CD4-positive, alpha-beta T cell treated with Interleukin-17A for 1 hour (primary cell): ENCODE measurements at regions not wholly inside any gene's neighbourhood (a gene's known extent, or its start where the extent isn't known, plus 50 kb on each side); places are given as distances from the start of the nearest gene placed in this dataset.
"Not testable (repeated sequence)": the region's sequence is repeated elsewhere in the genome, so short reads cannot be mapped to it uniquely, and the experiment has no call there.

Source experiments
- DNase-seq: peaks from one replicate; pipeline ENCODE4 v3.0.0-alpha.2; 2020

DNA sequence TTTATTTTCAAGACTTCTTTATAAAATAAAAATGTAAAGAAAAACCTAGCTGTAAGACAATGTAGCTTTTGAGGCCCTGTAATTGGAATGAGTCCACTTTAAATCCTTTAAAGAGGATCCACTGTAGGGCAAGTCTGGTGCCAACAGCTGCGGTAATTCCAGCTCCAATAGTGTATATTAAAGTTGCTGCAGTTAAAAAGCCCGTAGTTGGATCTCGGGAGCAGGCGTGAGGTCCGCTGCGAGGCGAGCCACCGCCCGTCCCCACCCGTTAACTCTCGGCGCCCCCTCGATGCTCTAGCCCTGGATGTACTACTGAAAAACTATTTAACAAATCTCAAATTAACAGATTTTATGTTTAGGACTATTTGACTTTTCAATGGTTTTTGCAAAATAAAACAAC, 414.7 kb upstream of the SEMA3C start:
- no peak for DNase-seq

DNA sequence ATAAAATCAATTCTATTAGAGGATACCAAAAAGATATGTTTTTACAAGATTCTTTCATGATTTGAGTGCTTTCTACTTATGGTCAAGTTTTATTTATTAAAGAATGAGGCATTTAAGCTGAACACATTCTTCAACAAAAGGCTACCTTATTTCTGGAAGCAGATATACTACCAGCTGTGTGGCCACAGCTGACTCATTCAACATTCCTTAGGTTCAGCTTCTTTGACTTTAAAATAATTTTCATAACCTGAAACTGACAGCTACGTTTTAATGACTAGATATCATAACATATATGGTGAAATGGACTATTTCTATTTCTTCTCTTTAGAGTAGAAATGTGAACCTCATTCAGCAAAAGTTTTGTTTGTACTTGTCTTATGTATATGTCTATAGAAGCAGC, 414.2 kb upstream of the SEMA3C start:
- no peak for DNase-seq

DNA sequence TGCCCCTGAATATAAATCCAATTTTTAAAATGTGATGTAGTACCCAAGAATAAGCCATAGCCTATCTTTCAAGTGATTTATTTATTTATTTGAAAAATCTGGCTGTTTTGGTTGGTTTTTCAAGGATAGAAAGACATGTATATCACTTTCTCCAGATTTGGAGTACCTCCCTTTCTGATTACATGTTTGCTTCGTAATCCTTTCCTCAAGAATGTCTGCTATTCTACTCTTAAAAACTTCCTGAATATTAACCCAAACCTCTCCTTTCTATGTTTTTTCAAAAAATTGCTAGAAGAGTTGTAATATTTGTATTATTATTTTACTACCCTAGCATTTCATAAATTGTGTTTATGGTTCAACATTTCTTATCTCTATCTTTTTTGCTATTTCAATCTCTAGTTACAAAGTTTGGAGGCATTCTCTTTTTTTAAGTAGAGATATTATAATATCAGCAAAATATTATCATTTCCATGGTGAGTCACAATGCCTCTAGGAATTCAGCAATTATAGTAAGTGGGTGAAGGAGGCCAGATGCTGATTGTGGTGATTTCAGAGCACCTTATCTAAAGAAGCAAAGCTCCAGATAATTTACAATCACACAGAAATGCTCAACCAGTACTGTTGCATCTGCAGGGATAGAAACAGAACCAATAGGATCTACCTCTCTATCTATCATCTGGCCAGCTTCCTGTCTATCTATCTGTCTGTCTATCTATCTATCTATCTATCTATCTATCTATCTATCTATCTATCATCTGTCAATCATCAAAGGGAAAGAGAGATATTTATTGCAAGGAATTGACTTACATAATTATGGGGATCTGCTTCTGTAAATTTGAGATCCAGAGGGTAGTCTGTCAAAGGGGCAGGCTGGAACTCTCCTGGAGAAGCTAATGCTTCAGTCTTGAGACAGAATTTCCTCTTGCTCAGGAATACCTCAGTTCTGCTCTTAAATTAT, 412.5 kb upstream of the SEMA3C start:
- no peak for DNase-seq

DNA sequence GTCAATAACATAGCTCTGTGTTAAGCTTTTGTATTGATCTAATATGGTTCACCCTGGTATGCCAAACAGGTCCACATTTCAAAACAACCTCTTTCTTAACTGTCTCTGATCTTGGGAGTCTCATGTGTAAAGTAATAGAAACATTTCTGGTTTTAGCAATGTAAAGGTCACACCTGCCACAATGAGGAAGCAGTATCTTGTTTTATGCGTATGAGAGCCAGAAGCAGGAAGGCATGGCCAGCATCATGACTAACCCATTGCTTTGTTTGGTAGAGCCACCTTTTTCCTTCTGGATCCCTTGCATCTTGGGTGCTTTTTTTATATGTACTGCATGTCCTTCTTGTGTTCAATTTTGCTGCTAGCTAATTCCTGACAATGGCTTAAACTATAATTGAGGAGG, 411.3 kb upstream of the SEMA3C start:
- DNase-seq: no peak

DNA sequence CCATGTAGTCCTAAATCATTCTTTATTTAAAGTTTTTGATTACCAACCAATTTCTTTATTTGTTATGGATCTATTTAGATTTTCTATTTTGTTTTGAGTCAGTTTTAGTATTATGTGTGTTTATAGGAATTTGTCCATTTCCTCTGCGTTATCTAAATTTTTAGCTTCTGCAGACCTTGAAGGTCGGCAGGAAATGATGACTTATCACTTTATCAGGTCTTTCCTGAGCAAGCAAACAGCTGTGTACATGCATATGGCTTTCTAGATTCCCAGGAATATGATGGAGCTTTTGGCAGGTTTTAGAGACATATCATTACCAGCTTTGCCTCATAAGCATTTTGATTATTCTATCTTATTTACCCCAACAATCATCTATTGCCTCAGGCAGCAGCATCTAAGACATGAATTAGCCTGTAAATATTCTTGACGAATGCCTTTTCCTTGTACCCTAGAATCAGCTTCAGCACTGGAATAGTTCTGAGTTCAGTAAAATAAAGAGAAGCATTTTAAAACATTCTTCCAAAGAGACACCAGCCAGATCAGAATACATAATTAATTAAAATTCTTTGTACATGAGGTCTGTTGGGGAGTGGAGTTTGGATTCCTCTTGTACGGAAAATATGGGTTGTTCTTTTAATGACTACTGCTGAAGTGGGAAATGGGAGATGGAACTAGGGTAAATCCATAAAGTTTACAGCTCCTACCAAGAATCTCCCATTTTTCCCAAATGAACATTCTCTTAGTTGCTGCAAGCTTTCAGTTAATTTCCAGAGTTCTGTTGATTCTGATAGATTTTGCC, 408.8 kb upstream of the SEMA3C start:
- no peak for DNase-seq

DNA sequence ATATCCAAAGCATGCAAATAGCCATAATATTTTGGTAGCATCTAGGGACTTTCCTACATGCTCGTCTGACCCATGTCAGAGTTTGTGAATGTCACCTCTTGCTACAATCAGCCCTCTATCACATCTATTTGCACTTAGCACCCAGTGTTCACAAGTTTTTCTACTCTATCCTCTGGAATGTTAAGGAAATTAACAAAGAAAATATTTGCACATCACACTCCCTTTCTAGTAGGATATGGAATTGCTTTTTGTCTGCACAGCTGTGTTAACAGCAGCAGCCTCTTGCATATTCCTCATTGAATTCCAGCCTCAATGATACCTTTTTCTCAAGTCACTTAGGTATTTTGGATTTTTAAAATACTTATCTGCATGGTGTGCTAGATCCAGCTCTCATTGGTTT, 403.1 kb upstream of the SEMA3C start:
- no peak for DNase-seq

DNA sequence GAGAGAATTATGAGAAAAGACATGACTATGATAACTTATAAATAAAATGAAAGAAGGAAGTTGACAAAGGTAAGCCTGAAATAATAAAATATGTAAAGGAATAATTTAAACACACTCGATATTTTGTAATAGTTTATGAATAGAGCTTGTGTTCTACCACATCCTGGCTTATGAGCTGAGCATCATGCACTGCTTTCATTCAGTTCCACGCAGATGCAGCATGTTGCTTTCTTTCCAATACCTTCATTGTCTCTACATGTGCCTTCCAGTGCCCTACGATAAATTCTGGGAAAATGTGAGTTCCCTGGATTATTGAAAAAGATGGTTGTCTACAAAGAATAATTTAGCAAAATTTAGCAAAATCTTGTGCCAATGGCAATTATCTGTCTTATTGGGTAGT, 398.9 kb upstream of the SEMA3C start:
- no peak for DNase-seq

DNA sequence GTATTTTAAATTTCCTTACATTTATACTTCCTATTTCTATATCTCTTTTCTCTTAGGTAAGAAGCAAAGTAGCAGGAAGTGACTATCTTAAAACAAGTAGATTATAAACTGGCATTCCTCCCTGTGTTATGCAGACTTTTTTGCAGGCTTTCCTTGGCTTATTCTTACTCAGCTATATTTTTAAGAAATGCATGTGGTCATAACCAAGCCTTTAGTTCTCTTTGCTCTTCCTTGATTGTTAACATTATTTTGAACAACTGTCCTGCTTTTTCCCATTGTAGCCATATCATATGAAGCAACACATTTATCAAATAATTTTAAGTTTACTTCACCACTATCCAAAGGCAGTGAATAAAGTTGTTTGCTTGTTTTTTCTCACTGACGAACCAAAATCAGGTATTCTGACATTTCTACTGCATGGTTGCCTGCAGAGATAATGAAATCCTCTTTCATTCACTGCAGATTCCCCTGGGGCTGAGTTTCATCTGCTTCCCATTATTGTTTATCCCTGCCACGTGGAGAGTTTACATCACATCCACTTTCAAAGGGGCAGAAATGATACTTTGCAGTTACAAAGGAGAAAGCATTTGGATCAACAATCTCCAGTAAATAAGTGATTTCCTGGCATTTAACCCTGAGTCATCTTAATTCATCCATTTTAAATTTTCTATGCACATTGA, 389.9 kb upstream of the SEMA3C start:
- no peak for DNase-seq

DNA sequence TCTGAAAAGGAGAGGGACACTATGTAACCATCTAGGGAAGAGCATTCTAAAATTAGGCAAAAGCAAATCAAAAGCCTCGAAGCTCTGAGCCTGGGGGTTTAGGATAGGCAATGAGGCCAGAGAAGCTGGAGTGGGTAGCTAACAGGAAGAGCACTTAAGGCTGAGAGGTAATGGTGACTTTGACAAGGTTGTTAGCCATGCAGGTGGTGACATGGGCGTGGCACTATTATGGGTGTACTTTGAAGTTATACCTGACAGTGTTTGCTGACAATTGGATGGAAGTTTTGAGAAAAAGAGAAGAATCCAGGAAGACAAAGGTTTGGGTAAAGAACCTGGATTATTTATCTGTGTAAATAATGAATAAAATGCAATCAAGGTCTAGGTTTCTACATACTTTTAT, 383.0 kb upstream of the SEMA3C start:
- DNase-seq: no peak

DNA sequence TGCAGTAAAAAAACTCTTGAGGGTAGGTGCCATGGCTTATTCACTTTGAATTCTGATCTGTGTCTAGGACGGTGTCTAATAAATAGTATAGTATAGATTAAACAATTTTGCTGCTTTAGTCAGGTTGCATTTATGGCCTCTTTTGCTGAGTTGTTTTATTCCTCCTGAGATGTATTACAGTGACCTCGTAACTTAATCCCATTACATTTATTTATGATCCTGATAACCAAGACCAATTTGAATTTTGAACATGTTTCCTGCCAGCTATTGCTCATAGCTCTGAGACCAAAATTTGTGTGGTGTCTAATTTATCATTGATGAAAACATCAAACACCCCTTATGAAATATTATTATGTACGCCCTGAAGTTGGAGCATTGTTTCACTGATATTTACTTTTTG, 381.9 kb upstream of the SEMA3C start:
- DNase-seq: no peak

DNA sequence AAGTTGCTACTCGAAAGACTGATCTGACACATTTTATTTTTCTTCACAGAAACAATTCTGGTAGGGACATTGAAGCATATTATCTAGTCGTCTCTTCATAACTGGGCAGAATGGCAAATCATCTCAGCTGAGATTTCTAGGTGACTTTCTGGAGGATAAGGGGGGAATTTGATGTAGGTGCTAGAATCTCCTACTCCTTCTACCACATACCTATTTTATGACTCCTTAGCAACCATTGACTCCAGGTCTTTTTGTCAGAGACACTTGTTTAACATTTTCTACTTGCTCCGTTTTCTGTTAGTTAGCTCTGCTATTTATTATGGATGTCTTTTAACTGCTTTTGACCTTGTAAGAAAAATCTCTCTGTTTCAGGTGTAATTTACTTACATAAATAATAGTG, 380.9 kb upstream of the SEMA3C start:
- no peak for DNase-seq

DNA sequence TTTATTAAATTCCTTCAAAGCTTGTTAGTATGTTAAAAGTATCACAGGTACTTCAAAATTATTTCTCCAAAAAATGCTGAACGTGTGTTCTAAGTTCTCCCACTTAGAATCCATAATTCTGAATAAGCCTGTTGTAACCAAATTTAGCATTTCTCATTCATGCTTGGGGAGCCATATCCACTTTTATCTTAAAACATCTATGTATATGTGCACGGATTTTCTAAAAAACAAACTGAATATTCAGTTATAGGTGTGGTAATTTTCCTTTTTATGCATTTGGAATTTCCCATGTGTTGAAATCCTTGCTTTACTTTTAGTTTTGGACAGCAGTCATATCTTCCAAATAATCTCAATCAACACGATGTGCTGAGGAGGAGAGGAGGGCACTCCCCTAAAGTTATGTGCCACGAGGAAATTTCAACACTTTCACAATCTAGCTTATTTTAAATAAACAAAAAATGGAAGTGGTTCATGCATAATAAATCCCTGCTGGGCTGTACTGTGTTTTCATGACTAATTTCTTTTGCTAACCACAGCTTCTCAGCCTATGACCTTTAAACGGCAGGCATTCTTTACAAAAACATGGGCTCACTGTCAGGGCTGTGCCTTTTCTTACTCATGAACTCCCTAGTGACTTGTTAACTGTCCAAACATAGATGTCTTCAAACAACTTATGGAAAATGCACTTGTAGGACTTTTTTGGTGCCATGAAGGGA, 380.3 kb upstream of the SEMA3C start:
- no peak for DNase-seq

DNA sequence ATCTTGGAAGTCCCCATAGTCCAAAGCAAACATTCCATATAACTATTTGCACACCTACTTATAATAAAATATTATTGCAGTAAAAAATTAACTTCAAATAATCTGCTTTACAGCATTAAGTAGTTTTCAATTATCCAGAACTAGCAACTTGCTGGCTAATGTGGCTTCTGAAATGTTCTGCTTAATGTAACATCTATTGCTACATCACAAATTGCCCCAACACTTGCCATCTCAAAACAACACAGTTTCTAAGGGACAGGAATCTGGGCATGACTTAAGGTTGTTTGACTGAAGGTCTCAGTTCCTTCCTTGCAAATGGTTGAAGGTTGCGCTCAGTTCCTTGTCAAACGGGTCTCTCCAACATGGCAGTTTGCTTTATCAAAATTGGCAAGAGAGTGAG, 378.5 kb upstream of the SEMA3C start:
- DNase-seq: no peak

DNA sequence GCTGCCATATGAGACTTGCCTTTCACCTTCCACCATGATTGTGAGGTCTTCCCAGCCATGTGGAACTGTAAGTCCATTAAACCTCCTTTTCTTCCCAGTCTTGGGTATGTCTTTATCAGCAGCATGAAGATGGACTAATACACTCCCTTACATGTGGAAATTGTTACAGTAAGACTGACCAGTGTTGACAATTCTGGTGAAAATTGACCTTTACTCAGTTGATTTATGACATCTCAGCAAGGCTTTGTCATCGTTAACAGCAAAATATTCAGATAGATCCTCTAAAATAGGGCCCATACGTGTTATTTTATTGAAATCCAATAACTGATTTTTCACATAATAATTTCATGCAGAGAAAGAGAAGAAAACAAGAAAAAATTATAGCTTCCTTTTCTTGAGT, 377.9 kb upstream of the SEMA3C start:
- DNase-seq: no peak

DNA sequence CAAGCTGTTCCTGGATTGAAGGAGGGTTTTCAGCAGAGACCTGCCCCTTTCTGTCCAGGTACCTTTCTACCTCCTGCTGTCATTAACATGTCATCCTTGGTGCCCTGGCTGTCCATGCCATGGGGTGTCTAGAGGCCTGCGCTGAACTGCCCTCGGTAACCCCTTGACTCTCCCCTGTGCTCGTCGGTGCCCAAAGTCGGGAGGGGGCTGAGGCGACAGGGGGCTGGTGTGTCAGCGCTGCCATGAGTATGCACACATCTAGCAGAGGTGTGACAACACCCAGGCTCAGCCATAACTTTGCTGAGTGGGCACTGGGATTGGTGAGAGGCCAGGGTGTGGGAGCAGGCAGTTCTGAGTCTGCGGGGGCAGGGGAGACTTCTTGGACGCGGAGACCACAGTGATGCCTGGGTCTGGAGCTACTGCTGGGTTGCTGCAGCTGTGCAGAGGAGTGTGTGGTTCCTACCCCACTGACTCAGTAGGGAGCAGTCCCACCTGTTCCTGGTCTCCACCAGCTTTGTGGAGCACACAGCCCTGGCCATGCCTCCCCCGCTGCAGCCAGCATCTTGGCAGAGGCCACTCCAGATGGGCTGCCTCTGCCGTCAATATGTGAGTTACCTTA, 376.2 kb upstream of the SEMA3C start:
- DNase-seq: no peak

DNA sequence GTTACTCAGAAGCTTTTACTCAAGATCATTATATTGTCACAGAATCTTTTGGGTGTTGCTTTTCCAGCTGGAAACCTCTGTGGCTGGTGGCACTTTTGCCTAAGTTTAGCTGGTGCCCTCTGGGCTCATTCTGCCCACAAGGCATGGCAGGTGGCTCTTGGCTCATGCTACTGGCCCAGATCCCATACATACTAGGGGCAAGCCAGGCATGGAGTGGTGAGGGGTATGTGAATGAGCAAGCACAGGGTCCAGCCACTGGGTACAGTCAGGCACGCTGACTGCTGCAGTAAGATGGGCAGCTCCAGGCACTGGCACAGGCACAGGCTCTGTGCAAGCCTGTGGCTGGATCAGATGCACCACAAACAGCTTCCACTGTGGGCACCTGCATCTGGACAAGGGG, 375.0 kb upstream of the SEMA3C start:
- no peak for DNase-seq

DNA sequence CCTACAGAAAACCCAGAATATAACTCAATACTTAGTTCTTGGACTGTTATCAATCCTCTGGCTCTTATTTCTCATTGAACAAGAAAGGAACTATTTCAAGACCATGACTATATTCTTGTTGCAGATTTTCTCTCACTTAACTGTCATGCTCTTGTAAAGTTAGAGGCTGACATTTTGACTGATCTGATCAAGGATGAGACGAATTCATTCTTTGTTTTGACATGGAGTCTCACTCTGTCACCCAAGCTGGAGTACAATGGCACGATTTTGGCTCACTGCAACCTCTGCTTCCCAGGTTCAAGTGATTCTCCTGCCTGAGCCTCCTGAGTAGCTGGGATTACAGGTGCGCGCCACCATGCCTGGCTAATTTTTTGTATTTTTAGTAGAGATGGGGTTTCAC, 367.9 kb upstream of the SEMA3C start:
- not testable (repeated sequence) for DNase-seq

DNA sequence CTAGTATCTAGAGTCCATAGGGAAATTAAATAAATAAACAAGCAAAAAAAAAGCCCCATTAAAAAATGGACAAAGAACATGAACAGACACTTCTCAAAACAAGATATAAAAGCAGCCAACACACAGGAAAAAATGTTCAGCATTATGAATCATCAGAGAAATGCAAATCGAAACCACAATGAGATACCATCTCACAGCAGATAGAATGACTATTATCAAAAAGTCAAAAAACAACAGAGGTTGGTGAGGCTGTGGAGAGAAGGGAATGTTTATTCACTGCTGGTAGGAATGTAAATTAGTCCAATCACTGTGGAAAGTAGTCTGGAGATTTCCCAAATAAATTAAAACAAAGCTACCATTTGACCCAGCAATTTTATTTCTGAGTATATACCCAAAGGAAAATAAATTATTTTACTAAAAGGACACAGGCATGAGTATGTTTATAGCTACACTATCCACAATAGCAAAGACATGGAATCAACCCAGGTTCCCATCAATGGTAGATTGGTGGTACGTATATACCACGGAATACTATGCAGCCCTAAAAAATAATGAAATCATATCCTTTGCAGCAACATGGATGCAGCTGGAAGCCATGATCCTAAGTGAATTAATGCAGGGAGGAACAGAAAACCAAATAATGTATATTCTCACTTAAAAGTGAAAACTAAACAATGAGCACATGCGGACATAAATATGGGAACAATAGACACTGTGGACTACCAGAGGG, 366.5 kb upstream of the SEMA3C start:
- no peak for DNase-seq

DNA sequence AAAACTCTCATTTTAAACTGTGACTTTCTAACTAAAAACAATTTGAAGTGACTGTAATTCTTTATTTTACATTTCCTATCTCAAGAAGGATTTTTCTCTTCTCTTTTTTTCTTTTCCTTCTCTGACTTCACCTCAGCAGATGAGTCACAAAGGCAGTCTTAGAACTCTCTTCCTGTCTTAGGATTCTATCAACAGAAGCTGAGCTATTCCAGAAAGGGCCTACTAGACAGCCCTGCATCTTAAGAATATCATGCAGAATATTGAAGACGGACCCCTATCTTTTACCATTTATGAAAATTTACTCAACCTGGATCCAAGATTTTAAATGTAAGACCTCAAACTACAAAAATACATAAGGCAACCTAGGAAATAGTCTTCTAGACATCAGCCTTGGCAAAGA, 365.7 kb upstream of the SEMA3C start:
- no peak for DNase-seq

DNA sequence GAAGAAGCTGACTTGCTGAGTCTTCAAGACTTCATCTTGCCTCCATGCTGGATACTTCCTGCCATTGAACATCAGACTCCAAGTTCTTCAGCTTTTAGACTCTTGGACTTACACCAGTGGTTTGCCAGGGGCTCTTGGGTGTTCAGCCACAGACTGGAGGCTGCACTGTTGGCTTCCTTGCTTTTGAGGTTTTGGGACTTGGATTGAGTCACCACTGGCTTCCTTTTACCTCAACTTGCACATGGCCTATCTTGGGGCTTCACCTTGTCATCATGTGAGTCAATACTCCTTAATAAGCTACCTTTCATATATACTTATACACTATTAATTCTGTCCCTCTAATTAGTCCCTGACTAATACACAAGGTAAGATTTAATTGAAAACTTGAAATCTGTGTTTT, 361.7 kb upstream of the SEMA3C start:
- DNase-seq: no peak

DNA sequence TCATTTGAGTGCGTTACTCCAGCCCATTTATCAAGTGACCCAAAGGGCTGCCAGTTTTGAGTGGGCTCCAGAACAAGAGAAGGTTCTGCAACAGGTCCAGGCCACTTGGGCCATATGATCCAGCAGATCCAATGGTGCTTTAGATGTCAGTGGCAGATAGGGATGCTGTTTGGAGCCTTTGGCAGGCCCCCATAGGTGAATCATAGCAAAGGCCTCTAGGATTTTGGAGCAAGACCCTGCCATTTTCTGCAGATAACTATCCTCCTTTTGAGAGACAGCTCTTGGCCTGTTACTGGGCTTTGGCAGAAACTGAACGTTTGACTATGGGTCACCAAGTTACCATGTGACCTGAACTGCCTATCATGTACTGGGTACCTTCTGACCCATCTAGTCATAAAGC, 358.8 kb upstream of the SEMA3C start:
- no peak for DNase-seq
